Central memory CD4-positive, alpha-beta T cell (primary cell): ENCODE measurements at regions not wholly inside any gene's neighbourhood (a gene's known extent, or its start where the extent isn't known, plus 50 kb on each side); places are given as distances from the start of the nearest gene placed in this dataset.
"Not testable (repeated sequence)": the region's sequence is repeated elsewhere in the genome, so short reads cannot be mapped to it uniquely, and the experiment has no call there.

ENCODE experiments used
- DNase-seq: peaks from one replicate; pipeline ENCODE4 v3.0.0; 2022

GRCh38 chr6:141969768-141970415 is 162.8 kb upstream of the GJE1 start:
- DNase-seq, result not testable (repeated sequence)

GRCh38 chr6:141969201-141969600 is 163.5 kb upstream of the GJE1 start:
- no peak for DNase-seq

- DNase-seq, result no peak
Observed at GRCh38 chr6:141968632-141969031, 164.1 kb upstream of the GJE1 start.

- DNase-seq, result no peak
Observed at GRCh38 chr6:141965016-141965545, 167.6 kb upstream of the GJE1 start.

GRCh38 chr6:141963543-141964295 is 169.0 kb upstream of the GJE1 start:
- no peak for DNase-seq

GRCh38 chr6:141957271-141957670 is 175.5 kb upstream of the GJE1 start:
- no peak for DNase-seq

GRCh38 chr6:141956868-141957267 is 175.9 kb upstream of the GJE1 start:
- no peak for DNase-seq

- no peak for DNase-seq
Observed at GRCh38 chr6:141956046-141956761, 176.5 kb upstream of the GJE1 start.

GRCh38 chr6:141953072-141953471 is 179.7 kb upstream of the GJE1 start:
- no peak for DNase-seq

- DNase-seq, result no peak
Observed at GRCh38 chr6:141946502-141946901, 186.2 kb upstream of the GJE1 start.

- DNase-seq, result no peak
Observed at GRCh38 chr6:141938664-141939063, 194.1 kb upstream of the GJE1 start.

- no peak for DNase-seq
Observed at GRCh38 chr6:141932685-141933084, 200.0 kb upstream of the GJE1 start.

GRCh38 chr6:141926200-141926900 is 206.4 kb upstream of the GJE1 start:
- not testable (repeated sequence) for DNase-seq

GRCh38 chr6:141925001-141925400 is 207.7 kb upstream of the GJE1 start:
- DNase-seq, result no peak

GRCh38 chr6:141922898-141923297 is 209.8 kb upstream of the GJE1 start:
- no peak for DNase-seq

- DNase-seq, result not testable (repeated sequence)
Observed at GRCh38 chr6:141916682-141917505, 215.8 kb upstream of the GJE1 start.

- DNase-seq, result no peak
Observed at GRCh38 chr6:141914646-141915045, 218.1 kb upstream of the GJE1 start.

- no peak for DNase-seq
Observed at GRCh38 chr6:141906569-141907080, 226.1 kb upstream of the GJE1 start.

GRCh38 chr6:141890661-141891060 is 242.1 kb upstream of the GJE1 start:
- DNase-seq, result no peak

- DNase-seq, result no peak
Observed at GRCh38 chr6:141884850-141885249, 247.9 kb upstream of the GJE1 start.

GRCh38 chr6:141878686-141879085 is 254.0 kb upstream of the GJE1 start:
- DNase-seq, result no peak
